H9 (cell line): ENCODE measurements at regions not wholly inside any gene's neighbourhood (a gene's known extent, or its start where the extent isn't known, plus 50 kb on each side); places are given as distances from the start of the nearest gene placed in this dataset.

Source experiments
- DNase-seq: peaks from one replicate; pipeline ENCODE4 v3.0.0-alpha.2; 2017
- H2AFZ ChIP-seq: one replicate; pipeline ENCODE4 v1.6.1; 2013; ENCODE audit warnings: mild to moderate bottlenecking, low read length, control low read depth, moderate library complexity
- H2AK5ac ChIP-seq: 2 replicates; pipeline ENCODE4 v1.6.1; 2013; ENCODE audit warnings: low read length, control low read depth, mixed read lengths; ENCODE audit not compliant: insufficient read length
- H2BK120ac ChIP-seq: one replicate; pipeline ENCODE4 v1.6.1; 2013; ENCODE audit warnings: low read depth, mild to moderate bottlenecking, low read length, control low read depth, inconsistent platforms; ENCODE audit not compliant: poor library complexity, severe bottlenecking
- H2BK12ac ChIP-seq: 2 replicates; pipeline ENCODE4 v1.6.1; 2013; ENCODE audit warnings: low read length, control low read depth, mixed read lengths, low read depth; ENCODE audit not compliant: insufficient read length
- H2BK15ac ChIP-seq: 2 replicates; pipeline ENCODE4 v1.6.1; 2013; ENCODE audit warnings: low read depth, low read length, control low read depth
- H2BK20ac ChIP-seq: one replicate; pipeline ENCODE4 v1.6.1; 2013; ENCODE audit warnings: low read depth, mild to moderate bottlenecking, low read length, control low read depth, inconsistent platforms; ENCODE audit not compliant: poor library complexity, severe bottlenecking
- H2BK5ac ChIP-seq: 2 replicates; pipeline ENCODE4 v1.6.1; 2013; ENCODE audit warnings: low read length, control low read depth, mixed read lengths; ENCODE audit not compliant: insufficient read length
- H3K14ac ChIP-seq: 2 replicates; pipeline ENCODE4 v1.6.1; 2013; ENCODE audit warnings: low read length, control low read depth; ENCODE audit not compliant: insufficient read depth
- H3K18ac ChIP-seq: 2 replicates; pipeline ENCODE4 v1.6.1; 2013; ENCODE audit warnings: low read depth, mild to moderate bottlenecking, mixed read lengths, low read length, control low read depth; ENCODE audit not compliant: insufficient read length
- H3K23ac ChIP-seq: 2 replicates; pipeline ENCODE4 v1.6.1; 2013; ENCODE audit warnings: low read length, control low read depth, mixed read lengths, low read depth; ENCODE audit not compliant: insufficient read length
- H3K23me2 ChIP-seq: 2 replicates; pipeline ENCODE4 v1.6.1; 2013; ENCODE audit warnings: low read depth, mild to moderate bottlenecking, mixed read lengths, low read length, control low read depth; ENCODE audit not compliant: insufficient read length, poor library complexity, severe bottlenecking
- H3K27ac ChIP-seq: 2 replicates; pipeline ENCODE4 v1.5.1; 2013; ENCODE audit warnings: low read length, control low read depth, mixed read lengths, low read depth; ENCODE audit not compliant: insufficient read length
- H3K27me3 ChIP-seq: 2 replicates; pipeline ENCODE4 v1.6.1; 2013; ENCODE audit warnings: low read length, control low read depth, inconsistent platforms; ENCODE audit not compliant: insufficient read depth
- H3K4ac ChIP-seq: 2 replicates; pipeline ENCODE4 v1.6.1; 2013; ENCODE audit warnings: low read depth, mild to moderate bottlenecking, control low read depth, inconsistent platforms, low read length, moderate library complexity
- H3K4me1 ChIP-seq: 2 replicates; pipeline ENCODE4 v1.6.1; 2013; ENCODE audit warnings: low read length, control low read depth, inconsistent platforms; ENCODE audit not compliant: insufficient read depth
- H3K4me2 ChIP-seq: 2 replicates; pipeline ENCODE4 v1.6.1; 2013; ENCODE audit warnings: low read length, control low read depth, mixed read lengths; ENCODE audit not compliant: insufficient read length, insufficient read depth
- H3K56ac ChIP-seq: 2 replicates; pipeline ENCODE4 v1.6.1; 2013; ENCODE audit warnings: low read depth, mild to moderate bottlenecking, mixed read lengths, low read length, control low read depth; ENCODE audit not compliant: insufficient read length
- H3K79me1 ChIP-seq: 2 replicates; pipeline ENCODE4 v1.6.1; 2013; ENCODE audit warnings: low read depth, mild to moderate bottlenecking, moderate library complexity, low read length, control low read depth, inconsistent platforms; ENCODE audit not compliant: insufficient read depth, poor library complexity, severe bottlenecking
- H3K79me2 ChIP-seq: 2 replicates; pipeline ENCODE4 v1.6.1; 2013; ENCODE audit warnings: low read length, control low read depth, inconsistent platforms; ENCODE audit not compliant: insufficient read depth
- H3K9ac ChIP-seq: 2 replicates; pipeline ENCODE4 v1.6.1; 2013; ENCODE audit warnings: low read length, control low read depth, mixed read lengths; ENCODE audit not compliant: insufficient read length; ENCODE audit errors: extremely low read depth
- H3K9me3 ChIP-seq: one replicate; pipeline ENCODE4 v1.6.1; 2013; ENCODE audit warnings: low read depth, low read length, inconsistent platforms; ENCODE audit not compliant: control insufficient read depth
- H3T11ph ChIP-seq: one replicate; pipeline ENCODE4 v1.6.1; 2013; ENCODE audit warnings: mild to moderate bottlenecking, low read length, control low read depth, inconsistent platforms
- H4K20me1 ChIP-seq: one replicate; pipeline ENCODE4 v1.6.1; 2013; ENCODE audit not compliant: control insufficient read depth, insufficient read length, insufficient read depth
- H4K5ac ChIP-seq: 2 replicates; pipeline ENCODE4 v1.6.1; 2013; ENCODE audit warnings: low read depth, mild to moderate bottlenecking, mixed read lengths, low read length, control low read depth; ENCODE audit not compliant: insufficient read length
- H4K8ac ChIP-seq: replicated peaks from 2 replicates; pipeline ENCODE4 v1.6.1; 2013; ENCODE audit warnings: low read length, control low read depth, mixed read lengths, low read depth; ENCODE audit not compliant: insufficient read length
- H4K91ac ChIP-seq: 2 replicates; pipeline ENCODE4 v1.6.1; 2013; ENCODE audit warnings: low read depth, mild to moderate bottlenecking, moderate library complexity, mixed read lengths, low read length, control low read depth; ENCODE audit not compliant: insufficient read length
- H3K27ac Mint-ChIP-seq, 3 experiments: 2 replicates in 2 of 3; 3 replicates in 1 of 3; pipeline ENCODE4 v1.8.0; 2020 to 2021; ENCODE audit warnings: mixed read lengths in 3 of 3, mild to moderate bottlenecking in 1 of 3, moderate library complexity in 1 of 3
- H3K27me3 Mint-ChIP-seq: 2 replicates; pipeline ENCODE4 v1.8.0; 2021; ENCODE audit warnings: low read depth, mild to moderate bottlenecking, moderate library complexity, mixed read lengths
- H3K36me3 Mint-ChIP-seq, 3 experiments: 2 replicates in 2 of 3; 3 replicates in 1 of 3; pipeline ENCODE4 v1.8.0; 2020 to 2021; ENCODE audit warnings: low read depth in 3 of 3, mixed read lengths in 3 of 3; ENCODE audit not compliant: insufficient read depth in 1 of 3
- H3K4me1 Mint-ChIP-seq, 2 experiments: 2 replicates each; pipeline ENCODE4 v1.8.0; 2020; ENCODE audit warnings: mixed read lengths in 2 of 2
- H3K4me3 Mint-ChIP-seq, 2 experiments: 2 replicates in 1 of 2; 3 replicates in 1 of 2; pipeline ENCODE4 v1.8.0; 2020 to 2021; ENCODE audit warnings: mild to moderate bottlenecking in 2 of 2, mixed read lengths in 2 of 2, moderate library complexity in 1 of 2
- H3K9me3 Mint-ChIP-seq, 2 experiments: 2 replicates in 1 of 2; 3 replicates in 1 of 2; pipeline ENCODE4 v1.8.0; 2020; ENCODE audit warnings: mild to moderate bottlenecking in 2 of 2, mixed read lengths in 2 of 2, moderate library complexity in 1 of 2
- CTCF ChIP-seq: fragments of 200-600 bp; sonication (generic); conservative IDR thresholded peaks from 3 replicates; pipeline ENCODE4 v1.8.0; 2021; ENCODE audit warnings: antibody characterized with exemption, mild to moderate bottlenecking
- WGBS: extraction: QIAGEN DNeasy Blood & Tissue Kit; methylation state at CpG from one replicate; pipeline ENCODE4 v1.1.7; 2013; ENCODE audit warnings: missing lambda C conversion rate, low lambda C conversion rate, mixed read lengths; ENCODE audit not compliant: insufficient read length; ENCODE audit errors: extremely low coverage; 5-methylcytosine and 5-hydroxymethylcytosine counted together

DNA sequence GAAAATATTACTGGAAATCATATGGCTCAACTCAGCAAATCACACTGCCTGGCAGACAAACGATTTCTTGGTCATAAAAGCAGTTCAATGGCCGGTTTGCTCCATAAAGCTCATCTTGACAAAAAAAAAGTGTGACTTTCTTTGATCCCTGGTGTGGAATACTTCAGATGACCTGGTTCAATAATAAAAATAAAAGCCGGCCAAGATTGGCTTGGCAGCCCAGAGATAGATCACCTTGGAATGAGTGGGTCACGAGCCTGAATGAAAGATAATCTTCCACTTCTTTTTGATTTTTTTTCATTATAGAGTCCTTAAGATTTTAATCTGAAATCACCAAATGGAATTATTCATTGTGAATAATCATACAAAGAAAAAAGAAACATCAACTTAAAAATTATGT is 445.3 kb upstream of the CITED2 start:
- H3T11ph ChIP-seq: no peak overlapping the region
- Mint-ChIP-seq H3K4me3 (no peak overlapping the region), H3K27me3 (no peaks in the 10 kb centered on the region), H3K27ac (no peak overlapping the region), H3K36me3 (no peaks in the 10 kb centered on the region), H3K9me3 (no peaks in the 10 kb centered on the region), H3K4me1 (no peaks in the 10 kb centered on the region)
- no peak for TF ChIP-seq CTCF
- no peak overlapping the region for H2BK20ac ChIP-seq
- H2AFZ ChIP-seq: no peak overlapping the region
- H4K5ac ChIP-seq: no peak overlapping the region
- no peaks in the 10 kb centered on the region for H4K20me1 ChIP-seq
- no peak for DNase-seq
- H3K79me2 ChIP-seq: no peaks in the 10 kb centered on the region
- no peaks in the 10 kb centered on the region for H3K23me2 ChIP-seq
- no peak overlapping the region for H2BK12ac ChIP-seq
- no peak overlapping the region for H3K23ac ChIP-seq
- H3K9me3 ChIP-seq: no peaks in the 10 kb centered on the region
- H2BK120ac ChIP-seq: no peak overlapping the region
- no peak overlapping the region for H3K56ac ChIP-seq
- H3K27ac ChIP-seq: no peak overlapping the region
- H3K4me1 ChIP-seq: no peaks in the 10 kb centered on the region
- no peak overlapping the region for H3K4ac ChIP-seq
- H3K9ac ChIP-seq: no peak overlapping the region
- H3K18ac ChIP-seq: no peak overlapping the region
- no CpG with 5 or more reads among the region's 4 CpGs for whole genome bisulfite sequencing
- H3K4me2 ChIP-seq: no peak overlapping the region
- H4K91ac ChIP-seq: no peak overlapping the region
- no peaks in the 10 kb centered on the region for H3K79me1 ChIP-seq
- no peak overlapping the region for H3K14ac ChIP-seq
- H4K8ac ChIP-seq: no peak overlapping the region
- no peak overlapping the region for H2BK5ac ChIP-seq
- no peak overlapping the region for H2AK5ac ChIP-seq
- no peaks in the 10 kb centered on the region for H3K27me3 ChIP-seq
- H2BK15ac ChIP-seq: no peak overlapping the region
